Ovary (tissue), 7 donors: ENCODE measurements at regions not wholly inside any gene's neighbourhood (a gene's known extent, or its start where the extent isn't known, plus 50 kb on each side); places are given as distances from the start of the nearest gene placed in this dataset.

Experiments used
- DNase-seq, 5 donors: peaks; one replicate each; pipeline ENCODE4 v3.0.0-alpha.2; 2019 to 2020
- H3K27ac ChIP-seq, 2 donors: fragments of 200-600 bp; one replicate each; pipeline versions ENCODE4 v1.5.1 to v1.8.0; 2019 to 2022
- H3K27me3 ChIP-seq: fragments of 200-600 bp; one replicate; pipeline ENCODE4 v1.8.0; 2022
- H3K36me3 ChIP-seq: fragments of 200-600 bp; sonication (generic); one replicate; pipeline ENCODE4 v1.5.1; 2019
- H3K4me1 ChIP-seq: one replicate; pipeline ENCODE4 v1.8.1; 2013; ENCODE audit warnings: mild to moderate bottlenecking, moderate library complexity; ENCODE audit not compliant: insufficient read depth
- H3K4me3 ChIP-seq: fragments of 200-600 bp; sonication (generic); one replicate; pipeline ENCODE4 v1.5.1; 2017
- H3K9me3 ChIP-seq, 2 donors: fragments of 200-600 bp in 1 of 2; sonication (generic) in 1 of 2; one replicate each; pipeline versions ENCODE4 v1.5.1 to v1.8.1; 2013 to 2019; ENCODE audit warnings: mild to moderate bottlenecking in 1 of 2, moderate library complexity in 1 of 2
- CTCF ChIP-seq, 3 donors: fragments of 450-650 bp in 2 of 3; fragments of 200-600 bp in 1 of 3; IDR thresholded peaks; one replicate each; pipeline versions ENCODE4 v1.5.1 to v1.8.0; 2016 to 2022; ENCODE audit warnings: antibody characterized with exemption in 3 of 3, mild to moderate bottlenecking in 1 of 3
- EP300 ChIP-seq: sonication (generic); formaldehyde crosslinking; IDR thresholded peaks from one replicate; pipeline ENCODE4 v1.6.1; 2017; ENCODE audit warnings: antibody characterized with exemption
- POLR2A ChIP-seq: fragments of 450-650 bp; IDR thresholded peaks from one replicate; pipeline ENCODE4 v1.6.1; 2017; ENCODE audit warnings: antibody characterized with exemption, mild to moderate bottlenecking, moderate library complexity
- WGBS, 3 donors: extraction: QIAGEN DNeasy Blood & Tissue Kit in 1 of 3; methylation state at CpG; one replicate each; pipeline versions ENCODE4 v1.1.5 to v1.1.7; 2013 to 2017; 5-methylcytosine and 5-hydroxymethylcytosine counted together
- intact Hi-C, 4 donors: fragments of 100-400 bp; cut with DNase I; formaldehyde crosslinking; loops; one replicate each; pipeline versions ENCODE4 v1.11.0 to v1.15.1; 2022 to 2023
- donor health status: DM: no; HTN: no; CAD: no; lungs with moderate emphysema.
- donor health status: DM: no; HTN: no; CAD: no.
- donor health status: Bipolar disorder and iron deficiency.
- donor health status: DM: no; HTN: no; CAD: no.
- donor health status: DM: yes; HTN: yes; CAD: no.

GRCh38 chr4:157459785-157460184 is 239.3 kb downstream of the GRIA2 start:
- intact Hi-C loops: no loop called here
- TF ChIP-seq POLR2A (no peak), CTCF (IDR thresholded peaks at IDR 0.05) (no peak), EP300 (no peak)
- Histone ChIP-seq H3K27me3 (no peaks in the 10 kb centered on the region), H3K4me3 (no peak overlapping the region), H3K9me3 (no peaks in the 10 kb centered on the region), H3K27ac (no peak overlapping the region), H3K36me3 (no peaks in the 10 kb centered on the region), H3K4me1 (no peaks in the 10 kb centered on the region)
- no peak for DNase-seq
- WGBS, 3 donors: 46 to 60% (median 58%) methylated on average over 3 of the region's 3 CpGs

GRCh38 chr4:157447195-157447594 is 226.7 kb downstream of the GRIA2 start:
- no peaks in the 10 kb centered on the region for H3K9me3 ChIP-seq
- intact Hi-C loops: no loop called here
- TF ChIP-seq EP300 (no peak), CTCF (IDR thresholded peaks at IDR 0.05) (no peak), POLR2A (no peak)
- WGBS, 3 donors: 56 to 68% (median 60%) methylated on average over 3 of the region's 3 CpGs
- no peaks in the 10 kb centered on the region for H3K36me3 ChIP-seq
- DNase-seq: no peak
- no peaks in the 10 kb centered on the region for H3K27me3 ChIP-seq
- no peak overlapping the region for H3K4me3 ChIP-seq
- H3K27ac ChIP-seq: no peak overlapping the region
- H3K4me1 ChIP-seq: no peaks in the 10 kb centered on the region

- TF ChIP-seq POLR2A: no peak
- no peak for TF ChIP-seq CTCF (IDR thresholded peaks at IDR 0.05)
- no peak for TF ChIP-seq EP300
- Histone ChIP-seq H3K36me3 (no peaks in the 10 kb centered on the region), H3K27me3 (no peaks in the 10 kb centered on the region), H3K9me3 (no peaks in the 10 kb centered on the region), H3K4me3 (no peak overlapping the region), H3K27ac (no peak overlapping the region), H3K4me1 (no peaks in the 10 kb centered on the region)
- intact Hi-C loops: no loop called here
- WGBS, 3 donors: 91 to 95% (median 91%) methylated on average over 9 of the region's 9 CpGs
- no peak for DNase-seq
These were observed 223.5 kb downstream of the GRIA2 start for GRCh38 chr4:157444014-157444413.

- 84 to 97% (median 96%) methylated on average over 5 of the region's 5 CpGs for WGBS, 3 donors
- Histone ChIP-seq H3K4me1 (no peaks in the 10 kb centered on the region), H3K36me3 (no peaks in the 10 kb centered on the region), H3K9me3 (no peaks in the 10 kb centered on the region), H3K27ac (no peak overlapping the region), H3K4me3 (no peak overlapping the region), H3K27me3 (no peaks in the 10 kb centered on the region)
- DNase-seq: no peak
- TF ChIP-seq CTCF (IDR thresholded peaks at IDR 0.05) (no peak), POLR2A (no peak), EP300 (no peak)
- intact Hi-C loops: no loop called here
These were observed 223.0 kb downstream of the GRIA2 start for GRCh38 chr4:157443537-157443936.

- TF ChIP-seq CTCF (IDR thresholded peaks at IDR 0.05): no peak
- no peak for TF ChIP-seq EP300
- TF ChIP-seq POLR2A: no peak
- Histone ChIP-seq H3K36me3 (no peaks in the 10 kb centered on the region), H3K9me3 (no peaks in the 10 kb centered on the region), H3K27ac (no peak overlapping the region), H3K4me3 (no peak overlapping the region), H3K27me3 (no peaks in the 10 kb centered on the region), H3K4me1 (no peaks in the 10 kb centered on the region)
- no peak for DNase-seq
- intact Hi-C loops: no loop called here
- 89 to 90% (median 89%) methylated on average over 4 of the region's 4 CpGs for WGBS, 3 donors
These were observed 205.4 kb downstream of the GRIA2 start for GRCh38 chr4:157425897-157426296.
